Lower lobe of right lung (tissue), 2 donors: ENCODE measurements at regions not wholly inside any gene's neighbourhood (a gene's known extent, or its start where the extent isn't known, plus 50 kb on each side); places are given as distances from the start of the nearest gene placed in this dataset.

ENCODE experiments used
- ATAC-seq, 2 donors: fragments of 200-7000 bp; cut with Tn5 transposase; one replicate each; pipeline ENCODE4 v1.9.1; 2020 to 2022; ENCODE audit warnings: mild to moderate bottlenecking in 2 of 2, moderate library complexity in 2 of 2
- DNase-seq: peaks from one replicate; pipeline ENCODE4 v3.0.0-alpha.2; 2020
- H3K27ac ChIP-seq: fragments of 200-600 bp; one replicate; pipeline ENCODE4 v1.8.0; 2022
- H3K27me3 ChIP-seq: fragments of 200-600 bp; one replicate; pipeline ENCODE4 v1.8.0; 2022; ENCODE audit warnings: low read depth
- H3K36me3 ChIP-seq: fragments of 200-600 bp; one replicate; pipeline ENCODE4 v1.8.0; 2022; ENCODE audit warnings: mild to moderate bottlenecking
- H3K4me1 ChIP-seq: fragments of 200-600 bp; one replicate; pipeline ENCODE4 v1.8.0; 2022
- H3K4me3 ChIP-seq: fragments of 200-600 bp; one replicate; pipeline ENCODE4 v1.8.0; 2022; ENCODE audit warnings: mild to moderate bottlenecking
- H3K9me3 ChIP-seq: fragments of 200-600 bp; one replicate; pipeline ENCODE4 v1.8.0; 2022
- intact Hi-C: fragments of 100-400 bp; cut with DNase I; formaldehyde crosslinking; loops from one replicate; pipeline ENCODE4 v1.11.0; 2022
- TF ChIP-seq, protein P1 (sequence below): fragments of 200-600 bp; IDR thresholded peaks from one replicate; pipeline ENCODE4 v1.8.0; 2022; ENCODE audit warnings: antibody characterized with exemption, mild to moderate bottlenecking
- donor health status: DM: no; HTN: yes; CAD: no; lungs with severe emphysema.

GRCh38 chr5:174348311-174348981 is 302.9 kb downstream of the NSG2 start:
- H3K4me3 ChIP-seq: no peak overlapping the region
- no peak for DNase-seq
- H3K27me3 ChIP-seq: peaks cover 10% of the 10 kb centered on the region
- TF ChIP-seq, protein P1, sequence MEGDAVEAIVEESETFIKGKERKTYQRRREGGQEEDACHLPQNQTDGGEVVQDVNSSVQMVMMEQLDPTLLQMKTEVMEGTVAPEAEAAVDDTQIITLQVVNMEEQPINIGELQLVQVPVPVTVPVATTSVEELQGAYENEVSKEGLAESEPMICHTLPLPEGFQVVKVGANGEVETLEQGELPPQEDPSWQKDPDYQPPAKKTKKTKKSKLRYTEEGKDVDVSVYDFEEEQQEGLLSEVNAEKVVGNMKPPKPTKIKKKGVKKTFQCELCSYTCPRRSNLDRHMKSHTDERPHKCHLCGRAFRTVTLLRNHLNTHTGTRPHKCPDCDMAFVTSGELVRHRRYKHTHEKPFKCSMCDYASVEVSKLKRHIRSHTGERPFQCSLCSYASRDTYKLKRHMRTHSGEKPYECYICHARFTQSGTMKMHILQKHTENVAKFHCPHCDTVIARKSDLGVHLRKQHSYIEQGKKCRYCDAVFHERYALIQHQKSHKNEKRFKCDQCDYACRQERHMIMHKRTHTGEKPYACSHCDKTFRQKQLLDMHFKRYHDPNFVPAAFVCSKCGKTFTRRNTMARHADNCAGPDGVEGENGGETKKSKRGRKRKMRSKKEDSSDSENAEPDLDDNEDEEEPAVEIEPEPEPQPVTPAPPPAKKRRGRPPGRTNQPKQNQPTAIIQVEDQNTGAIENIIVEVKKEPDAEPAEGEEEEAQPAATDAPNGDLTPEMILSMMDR: no peak
- H3K9me3 ChIP-seq: no peaks in the 10 kb centered on the region
- ATAC-seq: no peak
- intact Hi-C loops: no loop called here
- H3K4me1 ChIP-seq: no peaks in the 10 kb centered on the region
- H3K36me3 ChIP-seq: no peaks in the 10 kb centered on the region
- no peak overlapping the region for H3K27ac ChIP-seq

- ATAC-seq (no peak), DNase-seq (no peak)
- Histone ChIP-seq H3K27ac (no peak overlapping the region), H3K9me3 (no peaks in the 10 kb centered on the region), H3K4me1 (no peaks in the 10 kb centered on the region), H3K4me3 (no peak overlapping the region), H3K27me3 (peaks cover 10% of the 10 kb centered on the region), H3K36me3 (no peaks in the 10 kb centered on the region)
- TF ChIP-seq, protein P1: no peak
- intact Hi-C loops: no loop called here
Measured at GRCh38 chr5:174352681-174353080, 307.2 kb downstream of the NSG2 start.

- no peak for DNase-seq
- H3K4me3 ChIP-seq: no peak overlapping the region
- intact Hi-C loops: no loop called here
- H3K27me3 ChIP-seq: peaks cover 4% of the 10 kb centered on the region
- no peak overlapping the region for H3K27ac ChIP-seq
- no peaks in the 10 kb centered on the region for H3K4me1 ChIP-seq
- no peaks in the 10 kb centered on the region for H3K36me3 ChIP-seq
- ATAC-seq: no peak
- TF ChIP-seq, protein P1: no peak
- H3K9me3 ChIP-seq: no peaks in the 10 kb centered on the region
Measured at GRCh38 chr5:174354571-174354970, 309.1 kb downstream of the NSG2 start.

DNA sequence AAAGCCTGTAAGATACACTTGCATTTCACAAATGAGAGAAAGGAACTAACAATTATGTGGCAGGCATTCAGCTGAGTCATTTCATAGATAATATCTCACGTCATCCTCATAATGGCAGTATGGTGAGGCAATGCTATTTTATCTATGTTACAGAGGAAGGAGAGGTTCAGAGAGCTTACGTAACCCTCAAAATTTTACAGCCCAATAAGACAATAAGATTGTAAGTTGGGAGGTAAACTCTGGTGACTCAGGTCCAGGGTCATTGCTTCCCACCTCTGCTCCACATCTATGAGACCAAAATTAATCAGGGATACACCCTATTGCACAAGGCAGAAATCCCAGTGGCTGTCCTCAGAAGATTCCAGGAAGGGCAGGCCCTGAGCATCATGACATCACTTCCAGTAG is 309.7 kb downstream of the NSG2 start:
- Histone ChIP-seq H3K27ac (no peak overlapping the region), H3K36me3 (no peaks in the 10 kb centered on the region), H3K9me3 (no peaks in the 10 kb centered on the region), H3K4me1 (no peaks in the 10 kb centered on the region), H3K27me3 (peaks cover 4% of the 10 kb centered on the region), H3K4me3 (no peak overlapping the region)
- intact Hi-C loops: no loop called here
- TF ChIP-seq, protein P1: no peak
- no peak for ATAC-seq
- no peak for DNase-seq

DNA sequence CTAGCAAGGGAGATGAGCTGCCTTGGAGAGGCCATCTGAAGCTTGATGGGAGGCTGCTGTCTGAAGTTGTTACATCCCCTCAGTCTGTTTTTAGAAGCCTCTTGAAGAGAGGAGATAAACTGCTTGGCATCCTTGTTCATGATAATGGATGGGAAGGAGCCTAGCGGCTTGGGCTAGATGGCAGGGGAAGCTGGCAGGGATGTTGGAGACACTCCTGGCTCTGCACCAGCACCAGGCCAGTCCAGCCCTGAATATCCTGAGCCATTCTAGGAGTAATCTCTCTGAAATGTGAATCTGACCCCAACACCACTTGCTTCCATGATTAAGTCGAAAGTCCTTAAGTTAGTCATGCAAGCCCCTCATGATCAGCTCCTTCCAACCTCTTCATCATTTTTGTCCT is 310.5 kb downstream of the NSG2 start:
- intact Hi-C loops: no loop called here
- Histone ChIP-seq H3K9me3 (no peaks in the 10 kb centered on the region), H3K27me3 (peaks cover 4% of the 10 kb centered on the region), H3K36me3 (no peaks in the 10 kb centered on the region), H3K4me3 (no peak overlapping the region), H3K4me1 (no peaks in the 10 kb centered on the region), H3K27ac (no peak overlapping the region)
- TF ChIP-seq, protein P1: no peak
- DNase-seq: no peak
- ATAC-seq: no peak
